H9 (cell line): ENCODE measurements at regions not wholly inside any gene's neighbourhood (a gene's known extent, or its start where the extent isn't known, plus 50 kb on each side); places are given as distances from the start of the nearest gene placed in this dataset.

Experiments
- DNase-seq: peaks from one replicate; pipeline ENCODE4 v3.0.0-alpha.2; 2017
- H2AFZ ChIP-seq: one replicate; pipeline ENCODE4 v1.6.1; 2013; ENCODE audit warnings: mild to moderate bottlenecking, low read length, control low read depth, moderate library complexity
- H2AK5ac ChIP-seq: 2 replicates; pipeline ENCODE4 v1.6.1; 2013; ENCODE audit warnings: low read length, control low read depth, mixed read lengths; ENCODE audit not compliant: insufficient read length
- H2BK120ac ChIP-seq: one replicate; pipeline ENCODE4 v1.6.1; 2013; ENCODE audit warnings: low read depth, mild to moderate bottlenecking, low read length, control low read depth, inconsistent platforms; ENCODE audit not compliant: poor library complexity, severe bottlenecking
- H2BK12ac ChIP-seq: 2 replicates; pipeline ENCODE4 v1.6.1; 2013; ENCODE audit warnings: low read length, control low read depth, mixed read lengths, low read depth; ENCODE audit not compliant: insufficient read length
- H2BK15ac ChIP-seq: 2 replicates; pipeline ENCODE4 v1.6.1; 2013; ENCODE audit warnings: low read depth, low read length, control low read depth
- H2BK20ac ChIP-seq: one replicate; pipeline ENCODE4 v1.6.1; 2013; ENCODE audit warnings: low read depth, mild to moderate bottlenecking, low read length, control low read depth, inconsistent platforms; ENCODE audit not compliant: poor library complexity, severe bottlenecking
- H2BK5ac ChIP-seq: 2 replicates; pipeline ENCODE4 v1.6.1; 2013; ENCODE audit warnings: low read length, control low read depth, mixed read lengths; ENCODE audit not compliant: insufficient read length
- H3K14ac ChIP-seq: 2 replicates; pipeline ENCODE4 v1.6.1; 2013; ENCODE audit warnings: low read length, control low read depth; ENCODE audit not compliant: insufficient read depth
- H3K18ac ChIP-seq: 2 replicates; pipeline ENCODE4 v1.6.1; 2013; ENCODE audit warnings: low read depth, mild to moderate bottlenecking, mixed read lengths, low read length, control low read depth; ENCODE audit not compliant: insufficient read length
- H3K23ac ChIP-seq: 2 replicates; pipeline ENCODE4 v1.6.1; 2013; ENCODE audit warnings: low read length, control low read depth, mixed read lengths, low read depth; ENCODE audit not compliant: insufficient read length
- H3K23me2 ChIP-seq: 2 replicates; pipeline ENCODE4 v1.6.1; 2013; ENCODE audit warnings: low read depth, mild to moderate bottlenecking, mixed read lengths, low read length, control low read depth; ENCODE audit not compliant: insufficient read length, poor library complexity, severe bottlenecking
- H3K27ac ChIP-seq: 2 replicates; pipeline ENCODE4 v1.5.1; 2013; ENCODE audit warnings: low read length, control low read depth, mixed read lengths, low read depth; ENCODE audit not compliant: insufficient read length
- H3K27me3 ChIP-seq: 2 replicates; pipeline ENCODE4 v1.6.1; 2013; ENCODE audit warnings: low read length, control low read depth, inconsistent platforms; ENCODE audit not compliant: insufficient read depth
- H3K4ac ChIP-seq: 2 replicates; pipeline ENCODE4 v1.6.1; 2013; ENCODE audit warnings: low read depth, mild to moderate bottlenecking, control low read depth, inconsistent platforms, low read length, moderate library complexity
- H3K4me1 ChIP-seq: 2 replicates; pipeline ENCODE4 v1.6.1; 2013; ENCODE audit warnings: low read length, control low read depth, inconsistent platforms; ENCODE audit not compliant: insufficient read depth
- H3K4me2 ChIP-seq: 2 replicates; pipeline ENCODE4 v1.6.1; 2013; ENCODE audit warnings: low read length, control low read depth, mixed read lengths; ENCODE audit not compliant: insufficient read length, insufficient read depth
- H3K56ac ChIP-seq: 2 replicates; pipeline ENCODE4 v1.6.1; 2013; ENCODE audit warnings: low read depth, mild to moderate bottlenecking, mixed read lengths, low read length, control low read depth; ENCODE audit not compliant: insufficient read length
- H3K79me1 ChIP-seq: 2 replicates; pipeline ENCODE4 v1.6.1; 2013; ENCODE audit warnings: low read depth, mild to moderate bottlenecking, moderate library complexity, low read length, control low read depth, inconsistent platforms; ENCODE audit not compliant: insufficient read depth, poor library complexity, severe bottlenecking
- H3K79me2 ChIP-seq: 2 replicates; pipeline ENCODE4 v1.6.1; 2013; ENCODE audit warnings: low read length, control low read depth, inconsistent platforms; ENCODE audit not compliant: insufficient read depth
- H3K9ac ChIP-seq: 2 replicates; pipeline ENCODE4 v1.6.1; 2013; ENCODE audit warnings: low read length, control low read depth, mixed read lengths; ENCODE audit not compliant: insufficient read length; ENCODE audit errors: extremely low read depth
- H3K9me3 ChIP-seq: one replicate; pipeline ENCODE4 v1.6.1; 2013; ENCODE audit warnings: low read depth, low read length, inconsistent platforms; ENCODE audit not compliant: control insufficient read depth
- H3T11ph ChIP-seq: one replicate; pipeline ENCODE4 v1.6.1; 2013; ENCODE audit warnings: mild to moderate bottlenecking, low read length, control low read depth, inconsistent platforms
- H4K20me1 ChIP-seq: one replicate; pipeline ENCODE4 v1.6.1; 2013; ENCODE audit not compliant: control insufficient read depth, insufficient read length, insufficient read depth
- H4K5ac ChIP-seq: 2 replicates; pipeline ENCODE4 v1.6.1; 2013; ENCODE audit warnings: low read depth, mild to moderate bottlenecking, mixed read lengths, low read length, control low read depth; ENCODE audit not compliant: insufficient read length
- H4K8ac ChIP-seq: replicated peaks from 2 replicates; pipeline ENCODE4 v1.6.1; 2013; ENCODE audit warnings: low read length, control low read depth, mixed read lengths, low read depth; ENCODE audit not compliant: insufficient read length
- H4K91ac ChIP-seq: 2 replicates; pipeline ENCODE4 v1.6.1; 2013; ENCODE audit warnings: low read depth, mild to moderate bottlenecking, moderate library complexity, mixed read lengths, low read length, control low read depth; ENCODE audit not compliant: insufficient read length
- H3K27ac Mint-ChIP-seq, 3 experiments: 2 replicates in 2 of 3; 3 replicates in 1 of 3; pipeline ENCODE4 v1.8.0; 2020 to 2021; ENCODE audit warnings: mixed read lengths in 3 of 3, mild to moderate bottlenecking in 1 of 3, moderate library complexity in 1 of 3
- H3K27me3 Mint-ChIP-seq: 2 replicates; pipeline ENCODE4 v1.8.0; 2021; ENCODE audit warnings: low read depth, mild to moderate bottlenecking, moderate library complexity, mixed read lengths
- H3K36me3 Mint-ChIP-seq, 3 experiments: 2 replicates in 2 of 3; 3 replicates in 1 of 3; pipeline ENCODE4 v1.8.0; 2020 to 2021; ENCODE audit warnings: low read depth in 3 of 3, mixed read lengths in 3 of 3; ENCODE audit not compliant: insufficient read depth in 1 of 3
- H3K4me1 Mint-ChIP-seq, 2 experiments: 2 replicates each; pipeline ENCODE4 v1.8.0; 2020; ENCODE audit warnings: mixed read lengths in 2 of 2
- H3K4me3 Mint-ChIP-seq, 2 experiments: 2 replicates in 1 of 2; 3 replicates in 1 of 2; pipeline ENCODE4 v1.8.0; 2020 to 2021; ENCODE audit warnings: mild to moderate bottlenecking in 2 of 2, mixed read lengths in 2 of 2, moderate library complexity in 1 of 2
- H3K9me3 Mint-ChIP-seq, 2 experiments: 2 replicates in 1 of 2; 3 replicates in 1 of 2; pipeline ENCODE4 v1.8.0; 2020; ENCODE audit warnings: mild to moderate bottlenecking in 2 of 2, mixed read lengths in 2 of 2, moderate library complexity in 1 of 2
- CTCF ChIP-seq: fragments of 200-600 bp; sonication (generic); conservative IDR thresholded peaks from 3 replicates; pipeline ENCODE4 v1.8.0; 2021; ENCODE audit warnings: antibody characterized with exemption, mild to moderate bottlenecking
- WGBS: extraction: QIAGEN DNeasy Blood & Tissue Kit; methylation state at CpG from one replicate; pipeline ENCODE4 v1.1.7; 2013; ENCODE audit warnings: missing lambda C conversion rate, low lambda C conversion rate, mixed read lengths; ENCODE audit not compliant: insufficient read length; ENCODE audit errors: extremely low coverage; 5-methylcytosine and 5-hydroxymethylcytosine counted together

- no peak overlapping the region for H3K27ac Mint-ChIP-seq
- Histone ChIP-seq H2BK20ac (no peak overlapping the region), H3K4me1 (no peaks in the 10 kb centered on the region; the same call in 1 of the 2 replicates), H3K14ac (no peak overlapping the region), H2BK120ac (no peak overlapping the region), H3K56ac (no peak overlapping the region), H3K18ac (no peak overlapping the region), H2AFZ (no peak overlapping the region), H3K27me3 (no peaks in the 10 kb centered on the region), H3K79me1 (no peaks in the 10 kb centered on the region), H4K20me1 (no peaks in the 10 kb centered on the region), H4K8ac (no peak overlapping the region), H3K9me3 (no peaks in the 10 kb centered on the region), H2BK12ac (no peak overlapping the region), H2AK5ac (no peak overlapping the region), H2BK5ac (no peak overlapping the region), H3K9ac (no peak overlapping the region), H3K27ac (no peak overlapping the region), H3K4me2 (no peak overlapping the region), H4K5ac (no peak overlapping the region), H3K23me2 (no peaks in the 10 kb centered on the region), H3K23ac (no peak overlapping the region), H3T11ph (no peak overlapping the region), H2BK15ac (no peak overlapping the region), H4K91ac (no peak overlapping the region), H3K4ac (no peak overlapping the region), H3K79me2 (no peaks in the 10 kb centered on the region)
- no peak for DNase-seq
- WGBS: no CpG with 5 or more reads among the region's 1 CpG
- H3K36me3 Mint-ChIP-seq: peaks cover 2 to 11% (median 6%) of the 10 kb centered on the region in 3 experiments; a peak in 6 of 7 replicates
- peaks cover 20 to 27% of the 10 kb centered on the region in 2 experiments for H3K4me1 Mint-ChIP-seq
- no peak overlapping the region for H3K4me3 Mint-ChIP-seq
- H3K9me3 Mint-ChIP-seq: peaks cover 5 to 10% of the 10 kb centered on the region in 2 experiments
- peaks cover 3% of the 10 kb centered on the region for H3K27me3 Mint-ChIP-seq
- 0 out of 3 replicates have a peak, but pooled peaks have one; percentile 18 for TF ChIP-seq CTCF
Measured at GRCh38 chr7:25031432-25031831, 51.5 kb upstream of the OSBPL3 start.
